GM12875 (cell line): ENCODE measurements at regions not wholly inside any gene's neighbourhood (a gene's known extent, or its start where the extent isn't known, plus 50 kb on each side); places are given as distances from the start of the nearest gene placed in this dataset.

Experiments
- H3K4me3 ChIP-seq: one replicate; pipeline ENCODE4 v1.5.1; 2011; ENCODE audit warnings: low read depth, low read length, control low read depth
- TF ChIP-seq, protein P1 (sequence below): IDR thresholded peaks from 2 replicates; pipeline ENCODE4 v1.5.1; 2011; ENCODE audit warnings: low read depth, mild to moderate bottlenecking, control low read depth, inconsistent platforms, low read length, moderate library complexity, borderline replicate concordance; ENCODE audit not compliant: insufficient read depth

DNA sequence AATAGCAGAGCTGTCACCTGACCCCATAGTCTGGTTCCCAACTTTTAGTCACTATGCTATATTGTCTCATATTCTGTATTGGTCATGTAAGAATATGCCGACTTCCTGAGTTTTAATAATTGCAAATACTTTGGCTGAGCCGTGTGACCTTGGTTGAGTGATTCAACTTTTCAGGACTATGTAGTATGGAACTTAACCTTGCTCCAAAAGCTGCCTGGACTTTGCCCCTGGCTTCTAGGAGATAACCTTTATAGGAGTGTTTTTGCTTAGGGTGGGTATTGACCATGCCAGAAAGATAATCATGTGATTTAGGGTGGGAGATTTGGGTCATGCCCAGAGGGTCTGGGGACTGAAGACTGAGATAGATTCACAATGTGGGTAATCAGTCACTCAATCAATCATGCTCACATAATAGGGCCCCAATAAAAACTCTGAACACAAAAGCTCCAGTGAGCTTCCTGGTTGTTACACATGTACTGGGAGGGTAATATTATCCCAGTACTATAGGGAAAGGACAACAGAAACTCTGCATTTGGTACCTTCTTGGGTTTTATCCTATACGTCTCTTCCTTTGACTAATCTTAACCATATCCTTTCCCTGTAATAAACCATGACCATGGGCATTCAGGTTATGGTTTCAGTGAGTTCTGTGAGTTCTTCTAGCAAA lies 235.6 kb downstream of the RNF152 start:
- TF ChIP-seq, protein P1, sequence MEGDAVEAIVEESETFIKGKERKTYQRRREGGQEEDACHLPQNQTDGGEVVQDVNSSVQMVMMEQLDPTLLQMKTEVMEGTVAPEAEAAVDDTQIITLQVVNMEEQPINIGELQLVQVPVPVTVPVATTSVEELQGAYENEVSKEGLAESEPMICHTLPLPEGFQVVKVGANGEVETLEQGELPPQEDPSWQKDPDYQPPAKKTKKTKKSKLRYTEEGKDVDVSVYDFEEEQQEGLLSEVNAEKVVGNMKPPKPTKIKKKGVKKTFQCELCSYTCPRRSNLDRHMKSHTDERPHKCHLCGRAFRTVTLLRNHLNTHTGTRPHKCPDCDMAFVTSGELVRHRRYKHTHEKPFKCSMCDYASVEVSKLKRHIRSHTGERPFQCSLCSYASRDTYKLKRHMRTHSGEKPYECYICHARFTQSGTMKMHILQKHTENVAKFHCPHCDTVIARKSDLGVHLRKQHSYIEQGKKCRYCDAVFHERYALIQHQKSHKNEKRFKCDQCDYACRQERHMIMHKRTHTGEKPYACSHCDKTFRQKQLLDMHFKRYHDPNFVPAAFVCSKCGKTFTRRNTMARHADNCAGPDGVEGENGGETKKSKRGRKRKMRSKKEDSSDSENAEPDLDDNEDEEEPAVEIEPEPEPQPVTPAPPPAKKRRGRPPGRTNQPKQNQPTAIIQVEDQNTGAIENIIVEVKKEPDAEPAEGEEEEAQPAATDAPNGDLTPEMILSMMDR = no peak
- H3K4me3 ChIP-seq = no peak overlapping the region

GRCh38 chr18:61655630-61656029 lies 237.2 kb downstream of the RNF152 start:
- no peak overlapping the region for H3K4me3 ChIP-seq
- TF ChIP-seq, protein P1 = no peak

- TF ChIP-seq, protein P1 = no peak
- no peak overlapping the region for H3K4me3 ChIP-seq
Measured at GRCh38 chr18:61653823-61654551, 238.8 kb downstream of the RNF152 start.

GRCh38 chr18:61651880-61652268 lies 240.9 kb downstream of the RNF152 start:
- TF ChIP-seq, protein P1 = no peak
- no peak overlapping the region for H3K4me3 ChIP-seq

DNA sequence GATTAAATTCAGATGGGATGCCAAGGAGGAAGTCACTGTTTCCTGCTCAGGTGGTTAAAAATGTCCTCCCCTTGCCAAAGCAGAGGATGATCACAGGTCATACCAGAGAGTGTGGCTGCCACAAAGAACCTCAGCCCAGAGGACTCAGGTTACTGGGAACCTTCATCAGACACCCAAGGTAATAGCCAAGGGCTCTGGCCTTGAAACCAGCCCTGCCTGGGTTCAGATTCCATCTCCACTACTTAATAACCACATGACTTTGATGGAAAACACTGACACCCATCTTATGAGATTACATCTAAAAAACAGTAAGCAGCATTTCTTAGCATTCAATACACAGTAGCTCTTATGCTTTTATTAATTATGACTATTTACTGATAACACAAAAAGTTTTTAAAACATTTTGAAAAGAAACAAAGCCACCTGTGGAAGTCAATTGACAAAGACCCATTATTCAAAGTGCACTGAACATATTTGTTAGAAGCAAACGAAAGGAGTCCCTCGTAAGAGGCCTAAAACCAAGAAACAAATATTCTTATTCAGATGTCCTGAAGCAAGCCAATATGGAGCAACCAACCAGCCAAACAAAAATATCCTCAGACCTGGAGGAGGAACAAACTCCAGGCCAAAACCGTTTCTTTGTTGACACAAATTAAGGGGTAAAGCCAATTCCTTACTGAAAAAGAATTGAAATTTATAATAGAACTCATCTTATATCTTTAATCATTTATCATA lies 241.5 kb downstream of the RNF152 start:
- TF ChIP-seq, protein P1 = no peak
- no peak overlapping the region for H3K4me3 ChIP-seq

- TF ChIP-seq, protein P1 = no peak
- no peak overlapping the region for H3K4me3 ChIP-seq
Measured at GRCh38 chr18:61643884-61644647, 248.7 kb downstream of the RNF152 start.
